K562 (cell line): ENCODE measurements at regions not wholly inside any gene's neighbourhood (a gene's known extent, or its start where the extent isn't known, plus 50 kb on each side); places are given as distances from the start of the nearest gene placed in this dataset.

Source experiments
- ATAC-seq: fragments of 200-7000 bp; cut with Tn5 transposase; 3 replicates; pipeline ENCODE4 v1.9.1; 2020; ENCODE audit warnings: moderate library complexity
- BruUV-seq: library from RNA; stranded (reverse); fragments of 400-500 nt; replicated peaks from 2 replicates; lab custom pipeline; 2021; lab: Mats Ljungman, UMichigan
- CTCF ChIA-PET: fragments of 300-600 bp; formaldehyde crosslinking; extraction: SDS; loops from one replicate; lab custom pipeline; 2021; ENCODE audit warnings: low intra/inter-chr PET ratio; lab: Yijun Ruan, JAX
- POLR2A ChIA-PET: fragments of 300-600, 350-650 bp; sonication (Branson Sonifier 250); formaldehyde crosslinking; extraction: SDS; loops from one replicate; lab custom pipeline; 2021; ENCODE audit warnings: antibody characterized with exemption, inconsistent platforms; lab: Yijun Ruan, JAX
- DNase-seq, 4 experiments: peaks; one replicate each; pipeline versions ENCODE4 v3.0.0 to v3.0.0-alpha.2; 2011 to 2018; ENCODE audit warnings: low spot score in 3 of 4, mixed read lengths in 3 of 4; ENCODE audit errors: extremely low read depth in 1 of 4
- FAIRE-seq: peaks from 2 replicates; lab custom pipeline; 2011; peaks lifted over from hg19 to GRCh38; lab: Jason Lieb, UNC
- H2AFZ ChIP-seq: 2 replicates; pipeline ENCODE4 v1.6.0; 2011; ENCODE audit warnings: low read depth, low read length, control low read depth, inconsistent platforms
- H3K27ac ChIP-seq: fragments of 200-600 bp; 3 replicates; pipeline ENCODE4 v1.8.0; 2011; ENCODE audit warnings: low read depth, mild to moderate bottlenecking, control low read depth, inconsistent platforms, low read length, moderate library complexity, mixed read lengths; ENCODE audit errors: extremely low read depth
- H3K27me3 ChIP-seq, 2 experiments: fragments of 300-600 bp in 1 of 2; 2 replicates in 1 of 2; 3 replicates in 1 of 2; pipeline versions ENCODE4 v1.6.0 to v1.8.0; 2011; ENCODE audit warnings: inconsistent platforms in 2 of 2, low read length in 2 of 2, mild to moderate bottlenecking in 1 of 2, mixed read lengths in 1 of 2, moderate library complexity in 1 of 2; ENCODE audit not compliant: control insufficient read depth in 2 of 2, insufficient read depth in 2 of 2
- H3K36me3 ChIP-seq: fragments of 300-600 bp; 3 replicates; pipeline ENCODE4 v1.8.0; 2011; ENCODE audit warnings: mild to moderate bottlenecking, low read length, inconsistent platforms; ENCODE audit not compliant: control insufficient read depth, insufficient read depth
- H3K4me1 ChIP-seq, 2 experiments: fragments of 200-600 bp in 1 of 2; replicated peaks in 1 of 2; 2 replicates in 1 of 2; 3 replicates in 1 of 2; pipeline versions ENCODE4 v1.5.1 to v1.8.0; 2011; ENCODE audit warnings: inconsistent platforms in 2 of 2, low read length in 2 of 2, mild to moderate bottlenecking in 1 of 2, mixed read lengths in 1 of 2, moderate library complexity in 1 of 2; ENCODE audit not compliant: control insufficient read depth in 2 of 2, insufficient read depth in 2 of 2
- H3K4me2 ChIP-seq: 2 replicates; pipeline ENCODE4 v1.6.1; 2011; ENCODE audit warnings: low read length, control low read depth, inconsistent platforms, mixed read lengths; ENCODE audit not compliant: insufficient read depth
- H3K4me3 ChIP-seq: fragments of 200-600 bp; sonication (generic), shearing (Covaris generic); 2 replicates; pipeline ENCODE4 v1.5.1; 2016; ENCODE audit warnings: control low read depth, inconsistent platforms
- H3K79me2 ChIP-seq: fragments of 200-600 bp; 3 replicates; pipeline ENCODE4 v1.8.0; 2011; ENCODE audit warnings: low read length, inconsistent platforms; ENCODE audit not compliant: control insufficient read depth, insufficient read depth
- H3K9ac ChIP-seq, 2 experiments: 2 replicates each; pipeline versions ENCODE4 v1.6.0 to v1.6.1; 2011; ENCODE audit warnings: low read depth in 2 of 2, low read length in 2 of 2, control low read depth in 1 of 2, inconsistent platforms in 1 of 2, mild to moderate bottlenecking in 1 of 2, mixed read lengths in 1 of 2; ENCODE audit not compliant: insufficient read depth in 1 of 2
- H3K9me1 ChIP-seq: one replicate; pipeline ENCODE4 v1.6.0; 2011; ENCODE audit warnings: inconsistent platforms, mild to moderate bottlenecking, low read length, moderate library complexity; ENCODE audit not compliant: control insufficient read depth, insufficient read depth
- H3K9me3 ChIP-seq: replicated peaks from 2 replicates; pipeline ENCODE4 v1.5.1; 2011; ENCODE audit warnings: low read depth, low read length, inconsistent platforms; ENCODE audit not compliant: control insufficient read depth, insufficient read depth
- H4K20me1 ChIP-seq: replicated peaks from 2 replicates; pipeline ENCODE4 v1.6.1; 2011; ENCODE audit warnings: low read length, inconsistent platforms, mixed read lengths; ENCODE audit not compliant: control insufficient read depth, insufficient read depth
- CHD4 ChIP-seq: fragments of 200-600 bp; sonication (generic); IDR thresholded peaks from 3 replicates; pipeline ENCODE4 v1.6.1; 2012; ENCODE audit warnings: low read depth, mild to moderate bottlenecking, mixed read lengths, low read length, inconsistent platforms; ENCODE audit not compliant: insufficient read depth, insufficient replicate concordance, poor library complexity, severe bottlenecking
- E4F1 ChIP-seq: fragments of 250-450 bp; sonication (Bioruptor Pico); IDR thresholded peaks from 2 replicates; pipeline ENCODE4 v1.5.0; 2021; ENCODE audit warnings: mild to moderate bottlenecking, borderline replicate concordance
- GATAD2A ChIP-seq: fragments of 450-650 bp; IDR thresholded peaks from 2 replicates; pipeline ENCODE4 v1.6.1; 2017
- GATAD2B ChIP-seq: fragments of 450-650 bp; IDR thresholded peaks from 2 replicates; pipeline ENCODE4 v1.6.1; 2017; ENCODE audit warnings: mild to moderate bottlenecking, borderline replicate concordance
- HDGF ChIP-seq: fragments of 450-650 bp; IDR thresholded peaks from 2 replicates; pipeline ENCODE4 v1.6.1; 2016
- KLF1 ChIP-seq: fragments of 450-650 bp; IDR thresholded peaks from 2 replicates; pipeline ENCODE4 v1.6.1; 2016; ENCODE audit warnings: missing genetic modification characterization, missing compliant biosample characterization
- NFIC ChIP-seq: fragments of 450-650 bp; IDR thresholded peaks from 2 replicates; pipeline ENCODE4 v1.6.1; 2017; ENCODE audit warnings: mild to moderate bottlenecking, inconsistent platforms
- NFIX ChIP-seq: fragments of 250-450 bp; sonication (Bioruptor Pico); IDR thresholded peaks from 2 replicates; pipeline ENCODE4 v1.4.0; 2020; ENCODE audit warnings: low read depth, mild to moderate bottlenecking, moderate library complexity
- NR2C1 ChIP-seq, 2 experiments: fragments of 450-650 bp; IDR thresholded peaks; 2 replicates each; pipeline ENCODE4 v1.6.1; 2017; ENCODE audit warnings: mild to moderate bottlenecking in 2 of 2, antibody characterized with exemption in 1 of 2, inconsistent platforms in 1 of 2, missing compliant biosample characterization in 1 of 2, missing genetic modification characterization in 1 of 2
- PREB ChIP-seq: sonication (generic); formaldehyde crosslinking; IDR thresholded peaks from 2 replicates; pipeline ENCODE4 v1.8.1; 2023; ENCODE audit warnings: mild to moderate bottlenecking, missing genetic modification reagents
- RBM34 ChIP-seq: fragments of 200-400 bp; formaldehyde crosslinking; IDR thresholded peaks from 2 replicates; pipeline ENCODE4 v1.6.1; 2018; ENCODE audit warnings: low read length, borderline replicate concordance; ENCODE audit not compliant: insufficient read depth
- SLC30A9 ChIP-seq: fragments of 250-450 bp; sonication (Bioruptor Pico); IDR thresholded peaks from 2 replicates; pipeline ENCODE4 v1.8.0; 2022; ENCODE audit warnings: mild to moderate bottlenecking, moderate library complexity
- ZNF133 ChIP-seq: fragments of 250-450 bp; sonication (Bioruptor Pico); IDR thresholded peaks from 2 replicates; pipeline ENCODE4 v1.4.0; 2020; ENCODE audit warnings: mild to moderate bottlenecking
- ZNF274 ChIP-seq: IDR thresholded peaks from 2 replicates; pipeline ENCODE4 v1.6.1; 2011; ENCODE audit warnings: low read depth, mild to moderate bottlenecking, low read length, moderate library complexity, borderline replicate concordance
- in situ Hi-C: fragments of 300-500 bp; cut with MboI; formaldehyde crosslinking; loops from 4 replicates; pipeline ENCODE4 v1.15.0; 2018; ENCODE audit warnings: inconsistent platforms, mixed read lengths
- intact Hi-C: fragments of 100-400 bp; cut with micrococcal nuclease; formaldehyde crosslinking; loops from 2 replicates; pipeline ENCODE4 v1.14.2; 2022
- TF ChIP-seq, protein P1 (sequence below): fragments of 450-650 bp; IDR thresholded peaks from 2 replicates; pipeline ENCODE4 v1.7.0; 2016; ENCODE audit warnings: borderline replicate concordance

GRCh38 chr6:50986319-50986718 is 167.6 kb downstream of the TFAP2B start:
- FAIRE-seq, result no peak
- Histone ChIP-seq H3K9me3 (no peaks in the 10 kb centered on the region), H3K27ac (no peak overlapping the region), H3K36me3 (no peaks in the 10 kb centered on the region), H3K9me1 (no peaks in the 10 kb centered on the region), H2AFZ (peak overlapping the region; percentile 49; the same call in 1 of the 2 replicates), H3K79me2 (no peaks in the 10 kb centered on the region), H3K4me2 (no peak overlapping the region), H3K9ac (no peak overlapping the region), H3K4me3 (no peak overlapping the region), H3K4me1 (peaks cover 0 to 8% of the 10 kb centered on the region in 2 experiments; a peak in 4 of 5 replicates), H3K27me3 (no peaks in the 10 kb centered on the region), H4K20me1 (no peaks in the 10 kb centered on the region)
- ATAC-seq, result no peak
- no peak for DNase-seq
- in situ Hi-C loops (no loop called here), intact Hi-C loops (no loop called here)
- POLR2A ChIA-PET, result no interaction called here
- no TSS peak for BruUV-seq
- TF ChIP-seq NFIX (CRISPR knock-in tag) (no peak), RBM34 (no peak), E4F1 (CRISPR knock-in tag) (no peak), ZNF274 (no peak), NR2C1 (IDR thresholded peaks at IDR 0.05) (no peak), NR2C1 (tag; IDR thresholded peaks at IDR 0.05) (no peak), HDGF (no peak), CHD4 (no peak), SLC30A9 (CRISPR knock-in tag) (no peak), ZNF133 (CRISPR knock-in tag) (no peak), KLF1 (no peak), GATAD2B (no peak), PREB (CRISPR knock-in tag) (no peak), GATAD2A (no peak), NFIC (no peak)
- TF ChIP-seq, protein P1, sequence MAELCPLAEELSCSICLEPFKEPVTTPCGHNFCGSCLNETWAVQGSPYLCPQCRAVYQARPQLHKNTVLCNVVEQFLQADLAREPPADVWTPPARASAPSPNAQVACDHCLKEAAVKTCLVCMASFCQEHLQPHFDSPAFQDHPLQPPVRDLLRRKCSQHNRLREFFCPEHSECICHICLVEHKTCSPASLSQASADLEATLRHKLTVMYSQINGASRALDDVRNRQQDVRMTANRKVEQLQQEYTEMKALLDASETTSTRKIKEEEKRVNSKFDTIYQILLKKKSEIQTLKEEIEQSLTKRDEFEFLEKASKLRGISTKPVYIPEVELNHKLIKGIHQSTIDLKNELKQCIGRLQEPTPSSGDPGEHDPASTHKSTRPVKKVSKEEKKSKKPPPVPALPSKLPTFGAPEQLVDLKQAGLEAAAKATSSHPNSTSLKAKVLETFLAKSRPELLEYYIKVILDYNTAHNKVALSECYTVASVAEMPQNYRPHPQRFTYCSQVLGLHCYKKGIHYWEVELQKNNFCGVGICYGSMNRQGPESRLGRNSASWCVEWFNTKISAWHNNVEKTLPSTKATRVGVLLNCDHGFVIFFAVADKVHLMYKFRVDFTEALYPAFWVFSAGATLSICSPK, result no peak
- CTCF ChIA-PET, result no interaction called here
